Neuronal stem cell (in vitro differentiated cells): ENCODE measurements at regions not wholly inside any gene's neighbourhood (a gene's known extent, or its start where the extent isn't known, plus 50 kb on each side); places are given as distances from the start of the nearest gene placed in this dataset.
A peak's percentile ranks its signal among the peaks of the same experiment; 100 is the strongest.

Source experiments
- DNase-seq: peaks from one replicate; pipeline ENCODE4 v3.0.0-alpha.2; 2013; ENCODE audit warnings: low spot score
- H2AFZ ChIP-seq: one replicate; pipeline ENCODE4 v1.6.1; 2013; ENCODE audit warnings: mild to moderate bottlenecking, low read length, inconsistent platforms
- H2AK5ac ChIP-seq: 2 replicates; pipeline ENCODE4 v1.6.1; 2013; ENCODE audit warnings: low read depth, mild to moderate bottlenecking, inconsistent platforms, low read length, moderate library complexity, mixed read lengths
- H2BK120ac ChIP-seq: 2 replicates; pipeline ENCODE4 v1.6.1; 2013; ENCODE audit warnings: low read depth, mild to moderate bottlenecking, inconsistent platforms, low read length, moderate library complexity, mixed read lengths
- H2BK12ac ChIP-seq: one replicate; pipeline ENCODE4 v1.6.1; 2013; ENCODE audit warnings: low read length, inconsistent platforms
- H2BK15ac ChIP-seq: 2 replicates; pipeline ENCODE4 v1.6.1; 2013; ENCODE audit warnings: mild to moderate bottlenecking, low read length, inconsistent platforms, mixed read lengths
- H2BK5ac ChIP-seq: one replicate; pipeline ENCODE4 v1.6.1; 2013; ENCODE audit warnings: inconsistent platforms, mild to moderate bottlenecking, low read length, moderate library complexity
- H3K14ac ChIP-seq: one replicate; pipeline ENCODE4 v1.6.1; 2013; ENCODE audit warnings: low read length, inconsistent platforms
- H3K18ac ChIP-seq: 2 replicates; pipeline ENCODE4 v1.6.1; 2013; ENCODE audit warnings: low read length, inconsistent platforms
- H3K23ac ChIP-seq: 2 replicates; pipeline ENCODE4 v1.6.1; 2013; ENCODE audit warnings: low read depth, mild to moderate bottlenecking, mixed read lengths, low read length, inconsistent platforms; ENCODE audit not compliant: poor library complexity
- H3K27ac ChIP-seq: replicated peaks from 3 replicates; pipeline ENCODE4 v1.5.1; 2013; ENCODE audit warnings: low read length, inconsistent platforms
- H3K27me3 ChIP-seq, 3 experiments: 2 replicates each; pipeline ENCODE4 v1.6.1; 2013; ENCODE audit warnings: low read length in 3 of 3, mild to moderate bottlenecking in 2 of 3, inconsistent platforms in 1 of 3, low read depth in 1 of 3, mixed read lengths in 1 of 3, moderate library complexity in 1 of 3; ENCODE audit not compliant: control insufficient read depth in 3 of 3, insufficient read depth in 3 of 3
- H3K36me3 ChIP-seq, 2 donors: replicated peaks in 1 of 2; 2 replicates each; pipeline ENCODE4 v1.6.1; 2013; ENCODE audit warnings: low read length in 2 of 2; ENCODE audit not compliant: control insufficient read depth in 2 of 2, insufficient read depth in 2 of 2
- H3K4ac ChIP-seq: 2 replicates; pipeline ENCODE4 v1.6.1; 2013; ENCODE audit warnings: inconsistent platforms, mild to moderate bottlenecking, low read length, moderate library complexity
- H3K4me1 ChIP-seq, 2 donors: 1 replicate in 1 of 2; 2 replicates in 1 of 2; pipeline ENCODE4 v1.6.1; 2013; ENCODE audit warnings: low read length in 2 of 2, low read depth in 1 of 2; ENCODE audit not compliant: control insufficient read depth in 2 of 2, insufficient read depth in 1 of 2
- H3K4me2 ChIP-seq: one replicate; pipeline ENCODE4 v1.6.1; 2013; ENCODE audit warnings: mild to moderate bottlenecking, low read length, inconsistent platforms; ENCODE audit not compliant: insufficient read depth, poor library complexity, severe bottlenecking
- H3K4me3 ChIP-seq, 2 donors: 2 replicates each; pipeline ENCODE4 v1.5.1; 2013; ENCODE audit warnings: low read length in 2 of 2, mild to moderate bottlenecking in 2 of 2, inconsistent platforms in 1 of 2, moderate library complexity in 1 of 2
- H3K79me1 ChIP-seq: one replicate; pipeline ENCODE4 v1.6.1; 2013; ENCODE audit warnings: low read depth, mild to moderate bottlenecking, inconsistent platforms, low read length, moderate library complexity
- H3K9ac ChIP-seq: one replicate; pipeline ENCODE4 v1.6.1; 2013; ENCODE audit warnings: mild to moderate bottlenecking, low read depth, low read length, inconsistent platforms; ENCODE audit not compliant: poor library complexity
- H3K9me3 ChIP-seq, 2 donors: replicated peaks in 1 of 2; 2 replicates each; pipeline versions ENCODE3 to v1.6.1; 2013; ENCODE audit warnings: low read length in 2 of 2, mild to moderate bottlenecking in 2 of 2, inconsistent platforms in 1 of 2, low read depth in 1 of 2, mixed read lengths in 1 of 2, moderate library complexity in 1 of 2; ENCODE audit not compliant: control insufficient read depth in 2 of 2, insufficient read depth in 1 of 2
- H4K8ac ChIP-seq: one replicate; pipeline ENCODE4 v1.6.1; 2013; ENCODE audit warnings: low read depth, mild to moderate bottlenecking, inconsistent platforms, low read length, moderate library complexity
- H4K91ac ChIP-seq: one replicate; pipeline ENCODE4 v1.6.1; 2013; ENCODE audit warnings: low read length, low read depth, mild to moderate bottlenecking, inconsistent platforms; ENCODE audit not compliant: poor library complexity
- WGBS, 2 donors: extraction: QIAGEN DNeasy Blood & Tissue Kit; methylation state at CpG; one replicate each; pipeline ENCODE4 v1.1.7; 2013; ENCODE audit warnings: missing lambda C conversion rate in 2 of 2, mixed read lengths in 1 of 2; ENCODE audit not compliant: insufficient read length in 2 of 2, insufficient replicate concordance in 1 of 2; ENCODE audit errors: extremely low coverage in 2 of 2; 5-methylcytosine and 5-hydroxymethylcytosine counted together

DNA sequence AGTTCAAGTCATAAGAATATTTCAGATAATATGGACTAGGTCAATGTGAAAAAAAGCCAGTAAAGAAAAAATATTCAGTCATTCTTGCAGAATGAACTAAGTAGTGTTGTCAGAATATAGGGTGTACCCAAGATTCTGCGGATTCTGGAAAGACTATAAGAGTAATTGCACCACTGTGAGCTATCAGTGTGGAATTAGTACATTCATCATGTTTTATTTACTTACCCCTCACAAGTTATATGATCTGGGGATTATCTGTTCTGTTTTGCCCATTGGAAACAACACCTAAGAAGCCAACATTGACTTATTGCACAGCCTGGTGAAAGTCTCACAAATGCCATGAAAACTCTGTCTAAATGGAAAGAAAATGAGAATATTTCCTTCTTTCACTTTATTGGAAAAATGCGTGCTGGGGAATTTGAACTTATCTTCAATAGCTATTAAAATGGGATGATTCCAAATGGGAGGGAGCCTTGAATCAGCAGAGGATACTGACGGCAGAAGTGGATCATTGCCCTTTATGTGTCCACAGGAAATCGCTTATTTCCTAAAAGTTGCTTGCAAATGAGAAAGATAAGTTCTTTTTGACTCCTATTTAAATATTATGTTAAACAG lies 563.3 kb upstream of the POM121L12 start:
- H3K14ac ChIP-seq: no peak overlapping the region
- H2BK15ac ChIP-seq: no peak overlapping the region
- no peak overlapping the region for H3K4ac ChIP-seq
- no peak overlapping the region for H2BK12ac ChIP-seq
- no peak overlapping the region for H2BK5ac ChIP-seq
- no peaks in the 10 kb centered on the region for H3K36me3 ChIP-seq
- no peak overlapping the region for H4K8ac ChIP-seq
- WGBS, 2 donors: no CpG with 5 or more reads among the region's 4 CpGs
- H2BK120ac ChIP-seq: no peak overlapping the region
- H2AK5ac ChIP-seq: no peak overlapping the region
- DNase-seq: no peak
- H3K4me2 ChIP-seq: no peak overlapping the region
- no peak overlapping the region for H3K9ac ChIP-seq
- no peaks in the 10 kb centered on the region for H3K27me3 ChIP-seq
- no peak overlapping the region for H3K4me3 ChIP-seq
- H4K91ac ChIP-seq: no peak overlapping the region
- no peak overlapping the region for H3K27ac ChIP-seq
- H2AFZ ChIP-seq: no peak overlapping the region
- no peak overlapping the region for H3K23ac ChIP-seq
- H3K18ac ChIP-seq: no peak overlapping the region
- no peaks in the 10 kb centered on the region for H3K4me1 ChIP-seq
- H3K9me3 ChIP-seq: no peaks in the 10 kb centered on the region
- H3K79me1 ChIP-seq: no peaks in the 10 kb centered on the region

DNA sequence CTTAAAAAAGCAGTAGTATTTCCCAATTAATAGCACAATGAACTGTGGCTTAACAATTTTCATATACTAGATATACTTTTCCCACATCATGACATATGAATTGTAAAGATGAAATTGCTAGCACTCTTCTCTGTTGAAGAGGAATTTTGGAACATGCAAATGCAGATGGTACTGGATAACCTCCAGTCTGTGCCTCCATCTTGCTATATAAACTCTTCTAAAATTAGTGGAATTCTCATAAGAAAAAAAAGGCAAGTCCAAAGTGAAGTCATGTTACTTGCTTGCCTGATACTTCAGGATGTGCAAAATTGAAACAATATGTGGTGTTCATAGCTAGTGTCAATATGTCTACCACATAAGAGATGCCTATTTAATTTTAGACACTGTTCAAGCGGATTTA lies 570.2 kb upstream of the POM121L12 start:
- Histone ChIP-seq H3K4me1 (no peaks in the 10 kb centered on the region), H3K36me3 (no peaks in the 10 kb centered on the region), H2BK15ac (no peak overlapping the region), H2AFZ (no peak overlapping the region), H3K4me3 (no peak overlapping the region), H4K91ac (no peak overlapping the region), H3K14ac (no peak overlapping the region), H3K23ac (no peak overlapping the region), H3K18ac (no peak overlapping the region), H3K79me1 (no peaks in the 10 kb centered on the region), H4K8ac (no peak overlapping the region), H3K9ac (no peak overlapping the region), H2AK5ac (no peak overlapping the region), H3K27ac (no peak overlapping the region), H3K4ac (no peak overlapping the region), H2BK5ac (no peak overlapping the region), H2BK120ac (no peak overlapping the region), H2BK12ac (no peak overlapping the region), H3K4me2 (no peak overlapping the region), H3K9me3 (no peaks in the 10 kb centered on the region), H3K27me3 (no peaks in the 10 kb centered on the region)
- no CpG with 5 or more reads among the region's 1 CpG for WGBS, 2 donors
- DNase-seq: no peak

DNA sequence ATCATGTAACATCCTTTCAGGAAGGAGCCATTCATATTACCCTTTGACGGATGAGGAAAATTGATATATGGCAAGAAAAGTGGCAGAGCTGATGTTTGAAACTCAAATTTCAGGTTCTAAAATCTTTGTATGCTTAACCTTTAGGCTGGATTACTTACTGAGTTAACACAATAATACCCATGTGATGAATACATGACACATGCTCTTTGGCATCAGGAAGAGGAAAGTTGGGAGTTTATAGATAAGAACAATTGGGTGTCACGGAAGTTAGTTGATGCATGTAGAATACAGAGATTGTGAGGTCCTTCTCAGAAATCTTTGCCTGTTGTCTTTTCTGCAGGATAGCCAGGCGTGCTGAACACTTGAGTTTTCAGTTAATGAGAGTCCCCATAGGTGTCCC lies 572.1 kb upstream of the POM121L12 start:
- Histone ChIP-seq H3K4me2 (no peak overlapping the region), H2BK5ac (no peak overlapping the region), H2AK5ac (no peak overlapping the region), H2BK15ac (no peak overlapping the region), H3K4me1 (no peaks in the 10 kb centered on the region), H3K79me1 (no peaks in the 10 kb centered on the region), H3K4ac (no peak overlapping the region), H3K36me3 (no peaks in the 10 kb centered on the region), H2BK12ac (no peak overlapping the region), H4K8ac (no peak overlapping the region), H3K14ac (no peak overlapping the region), H3K23ac (no peak overlapping the region), H4K91ac (no peak overlapping the region), H3K9ac (no peak overlapping the region), H3K18ac (no peak overlapping the region), H3K27ac (no peak overlapping the region), H3K4me3 (no peak overlapping the region), H2AFZ (peak overlapping the region; percentile 32), H3K27me3 (no peaks in the 10 kb centered on the region), H3K9me3 (no peaks in the 10 kb centered on the region), H2BK120ac (no peak overlapping the region)
- no CpG with 5 or more reads among the region's 3 CpGs for WGBS, 2 donors
- no peak for DNase-seq

DNA sequence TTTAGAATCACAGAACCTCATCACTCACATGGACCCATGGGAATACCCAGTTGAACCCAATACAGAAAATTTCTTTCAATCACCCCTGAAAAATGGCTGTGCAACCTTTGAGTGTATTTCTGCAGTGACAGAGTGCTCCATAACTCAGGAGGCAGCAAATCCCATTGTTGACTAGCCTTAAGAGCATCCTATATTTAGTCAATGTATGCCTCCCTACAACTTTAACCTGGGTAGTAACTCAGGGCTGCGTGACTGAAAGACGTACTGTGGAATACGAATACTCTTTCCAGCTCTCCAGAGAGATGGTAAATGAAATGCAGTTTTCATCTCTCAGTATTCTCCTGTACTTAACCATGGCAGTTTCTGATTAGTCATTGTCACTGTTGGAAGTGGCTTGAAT lies 573.0 kb upstream of the POM121L12 start:
- no peaks in the 10 kb centered on the region for H3K27me3 ChIP-seq
- no CpG with 5 or more reads among the region's 3 CpGs for WGBS, 2 donors
- H4K8ac ChIP-seq: no peak overlapping the region
- no peak overlapping the region for H2BK120ac ChIP-seq
- no peak overlapping the region for H2BK5ac ChIP-seq
- no peaks in the 10 kb centered on the region for H3K36me3 ChIP-seq
- no peaks in the 10 kb centered on the region for H3K9me3 ChIP-seq
- no peaks in the 10 kb centered on the region for H3K79me1 ChIP-seq
- no peaks in the 10 kb centered on the region for H3K4me1 ChIP-seq
- no peak overlapping the region for H2AK5ac ChIP-seq
- no peak overlapping the region for H3K4me3 ChIP-seq
- no peak overlapping the region for H3K18ac ChIP-seq
- no peak overlapping the region for H2BK15ac ChIP-seq
- H2BK12ac ChIP-seq: no peak overlapping the region
- no peak overlapping the region for H4K91ac ChIP-seq
- H3K23ac ChIP-seq: no peak overlapping the region
- no peak overlapping the region for H3K4me2 ChIP-seq
- no peak overlapping the region for H3K4ac ChIP-seq
- H2AFZ ChIP-seq: no peak overlapping the region
- DNase-seq: no peak
- no peak overlapping the region for H3K14ac ChIP-seq
- H3K9ac ChIP-seq: no peak overlapping the region
- no peak overlapping the region for H3K27ac ChIP-seq
